Adrenal gland (tissue), 5 donors: ENCODE measurements at regions not wholly inside any gene's neighbourhood (a gene's known extent, or its start where the extent isn't known, plus 50 kb on each side); places are given as distances from the start of the nearest gene placed in this dataset.

Source experiments
- CTCF ChIP-seq, 6 experiments: fragments of 450-650 bp in 4 of 6; fragments of 200-600 bp in 2 of 6; sonication (generic) in 1 of 6; IDR thresholded peaks; 1 replicate in 5 of 6; 2 replicates in 1 of 6; pipeline versions ENCODE4 v1.5.1 to v1.8.0; 2016 to 2021; ENCODE audit warnings: antibody characterized with exemption in 6 of 6, mild to moderate bottlenecking in 2 of 6, moderate library complexity in 1 of 6
- POLR2A ChIP-seq, 2 donors: fragments of 450-650 bp; IDR thresholded peaks; one replicate each; pipeline ENCODE4 v1.6.1; 2017; ENCODE audit warnings: antibody characterized with exemption in 2 of 2, mild to moderate bottlenecking in 2 of 2, moderate library complexity in 1 of 2
- donor health status: DM: no; HTN: no; CAD: no.

DNA sequence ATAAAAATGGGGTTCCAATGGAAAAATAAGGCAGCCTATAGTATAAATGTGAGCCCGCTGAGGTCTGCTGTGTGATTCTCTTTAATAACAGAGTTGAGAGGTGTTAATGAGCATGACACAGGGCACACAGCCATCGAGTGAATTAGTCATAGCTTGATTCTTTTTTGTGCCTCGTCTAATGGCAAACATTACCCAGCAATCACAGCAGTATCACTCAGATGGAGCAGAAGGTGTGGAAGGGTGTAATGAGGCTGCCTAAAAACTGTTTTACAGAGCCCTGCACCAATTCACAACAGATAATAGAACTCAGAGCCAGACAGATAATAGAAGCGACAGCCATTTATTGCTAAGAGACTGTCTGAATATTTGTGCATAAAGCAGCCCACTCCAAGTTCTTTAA is 178.6 kb upstream of the TPRG1 start:
- TF ChIP-seq CTCF (IDR thresholded peaks at IDR 0.05) (no peak), POLR2A (IDR thresholded peaks at IDR 0.05) (no peak)
